ENCODE measurements at regions not wholly inside any gene's neighbourhood (a gene's known extent, or its start where the extent isn't known, plus 50 kb on each side); places are given as distances from the start of the nearest gene placed in this dataset.

DNA sequence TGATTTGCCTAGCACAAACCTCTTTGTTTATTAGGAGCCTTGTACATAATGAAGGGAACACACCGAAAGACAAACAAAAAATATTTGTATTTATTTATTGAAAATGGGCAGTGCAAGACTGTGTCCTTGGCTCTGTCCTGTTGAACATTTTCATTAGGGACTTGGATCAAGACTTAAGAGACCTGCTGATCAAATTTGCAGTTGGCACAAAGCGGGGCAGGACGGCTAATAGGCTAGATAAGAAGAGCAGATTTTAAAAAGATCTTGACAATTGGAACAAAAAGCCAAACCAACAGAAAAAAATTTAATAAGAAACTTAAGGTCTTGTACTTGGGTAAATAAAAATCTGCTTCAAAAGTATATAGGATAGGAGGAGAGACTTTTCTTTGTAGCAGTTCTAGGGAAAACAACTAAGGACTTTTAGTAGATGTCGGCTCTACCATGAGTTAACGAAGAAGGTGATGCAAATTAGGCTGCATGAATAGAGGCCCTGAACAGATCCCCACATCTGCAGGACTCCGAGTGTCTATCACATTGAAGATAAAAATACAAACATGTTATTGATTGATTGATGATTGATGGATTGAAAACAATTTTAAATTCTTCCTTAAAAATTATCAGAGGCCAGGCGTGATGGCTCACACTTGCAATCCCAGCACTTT lies 124.1 kb upstream of the SPACA1 start:
- H3K36me3 ChIP-seq (ENCODE audit: control insufficient read depth, insufficient read depth, low read length): no peaks in the 10 kb centered on the region
- H3K9me3 ChIP-seq (ENCODE audit: control insufficient read depth, low read length): no peaks in the 10 kb centered on the region
- H3K4me1 ChIP-seq (ENCODE audit: control insufficient read depth, insufficient read depth, low read length, poor library complexity, severe bottlenecking): no peaks in the 10 kb centered on the region
- no peak overlapping the region for H3K27ac ChIP-seq (ENCODE audit: insufficient read depth, low read length, poor library complexity, severe bottlenecking)
- H3K4me3 ChIP-seq (ENCODE audit: insufficient read depth, low read depth, low read length, poor library complexity, severe bottlenecking): no peak overlapping the region
- H3K27me3 ChIP-seq (replicated peaks; ENCODE audit: control insufficient read depth, insufficient read depth, low read length, poor library complexity, severe bottlenecking): no peaks in the 10 kb centered on the region
- DNase-seq: no peak

DNA sequence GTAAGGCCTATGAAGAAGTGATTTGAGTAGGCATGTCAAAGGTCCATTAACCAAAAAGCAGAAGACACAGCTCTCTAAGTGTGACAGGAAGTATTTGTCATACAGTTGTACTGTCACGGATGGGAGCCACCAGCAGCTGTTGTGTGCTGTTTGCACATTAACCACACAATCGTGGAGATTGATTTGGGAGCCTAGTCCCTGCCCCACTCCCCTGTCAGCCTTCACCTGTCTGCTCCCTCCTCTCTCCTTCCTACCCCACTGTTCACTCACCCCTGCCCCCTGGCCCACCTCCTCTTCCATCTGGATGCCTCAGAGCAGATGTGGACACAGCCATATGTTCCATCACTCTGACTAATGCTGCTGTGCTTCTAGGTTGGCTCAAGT lies 124.7 kb upstream of the SPACA1 start:
- Histone ChIP-seq H3K27me3 (replicated peaks; ENCODE audit: control insufficient read depth, insufficient read depth, low read length, poor library complexity, severe bottlenecking) (no peaks in the 10 kb centered on the region), H3K36me3 (ENCODE audit: control insufficient read depth, insufficient read depth, low read length) (no peaks in the 10 kb centered on the region), H3K27ac (ENCODE audit: insufficient read depth, low read length, poor library complexity, severe bottlenecking) (no peak overlapping the region), H3K9me3 (ENCODE audit: control insufficient read depth, low read length) (no peaks in the 10 kb centered on the region), H3K4me3 (ENCODE audit: insufficient read depth, low read depth, low read length, poor library complexity, severe bottlenecking) (no peak overlapping the region), H3K4me1 (ENCODE audit: control insufficient read depth, insufficient read depth, low read length, poor library complexity, severe bottlenecking) (no peaks in the 10 kb centered on the region)
- no peak for DNase-seq

DNA sequence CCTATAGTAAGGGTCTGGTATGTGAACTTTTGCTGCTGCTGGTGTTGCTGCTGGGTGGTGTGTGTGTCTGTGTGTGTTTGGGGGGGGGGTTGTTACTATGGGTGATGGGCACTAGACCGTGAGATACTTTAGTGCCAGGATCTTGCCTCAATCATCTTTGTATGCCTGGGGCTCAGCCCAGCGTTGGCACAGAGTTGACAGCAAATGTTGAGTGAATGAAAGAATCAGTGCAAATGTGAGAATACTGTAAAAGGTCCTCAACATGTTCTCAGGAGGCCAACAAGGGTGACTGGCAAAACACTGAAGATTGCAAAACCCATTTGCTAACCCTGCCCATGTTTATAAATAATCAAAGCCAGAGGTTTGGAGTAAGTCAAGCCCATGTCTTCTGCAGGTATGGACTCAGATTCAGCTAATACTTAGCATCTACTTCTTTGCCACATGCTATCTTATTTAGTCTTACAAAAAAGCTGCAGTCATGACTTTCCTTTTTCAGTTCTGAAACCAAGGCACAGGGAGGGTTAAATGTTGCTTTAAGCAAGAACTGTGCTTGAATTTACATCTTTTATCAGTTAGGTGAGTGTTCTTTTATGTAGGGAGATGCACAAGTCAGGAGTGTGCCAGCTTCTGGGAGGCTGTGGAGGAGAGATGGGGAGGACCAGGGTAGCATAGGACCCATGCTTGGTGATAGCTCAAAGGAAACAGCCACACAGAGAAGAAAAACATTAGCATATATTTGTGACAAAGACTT lies 125.3 kb upstream of the SPACA1 start:
- Histone ChIP-seq H3K9me3 (ENCODE audit: control insufficient read depth, low read length) (no peaks in the 10 kb centered on the region), H3K27me3 (replicated peaks; ENCODE audit: control insufficient read depth, insufficient read depth, low read length, poor library complexity, severe bottlenecking) (no peaks in the 10 kb centered on the region), H3K4me3 (ENCODE audit: insufficient read depth, low read depth, low read length, poor library complexity, severe bottlenecking) (no peak overlapping the region), H3K36me3 (ENCODE audit: control insufficient read depth, insufficient read depth, low read length) (no peaks in the 10 kb centered on the region), H3K27ac (ENCODE audit: insufficient read depth, low read length, poor library complexity, severe bottlenecking) (no peak overlapping the region), H3K4me1 (ENCODE audit: control insufficient read depth, insufficient read depth, low read length, poor library complexity, severe bottlenecking) (no peaks in the 10 kb centered on the region)
- DNase-seq: no peak

DNA sequence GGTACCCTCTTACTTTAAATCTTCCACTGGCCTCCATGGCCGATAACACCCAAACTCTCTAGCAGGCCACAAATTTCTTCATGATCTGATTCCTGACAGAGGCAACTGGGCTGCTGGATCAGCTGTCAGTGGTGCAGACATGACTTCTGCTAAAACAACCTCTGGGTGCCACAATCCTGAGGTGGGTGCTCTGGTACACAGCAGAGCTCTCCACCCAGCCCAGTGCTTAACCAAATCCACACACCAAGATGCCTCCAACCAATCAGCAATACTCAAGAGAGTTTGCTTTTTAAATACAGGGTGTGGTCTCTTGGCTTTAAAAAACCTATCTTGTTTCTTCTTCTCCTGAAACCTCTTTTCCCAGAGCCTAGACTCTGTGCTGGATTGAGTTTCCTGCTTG lies 126.6 kb upstream of the SPACA1 start:
- Histone ChIP-seq H3K4me1 (ENCODE audit: control insufficient read depth, insufficient read depth, low read length, poor library complexity, severe bottlenecking) (no peaks in the 10 kb centered on the region), H3K4me3 (ENCODE audit: insufficient read depth, low read depth, low read length, poor library complexity, severe bottlenecking) (no peak overlapping the region), H3K9me3 (ENCODE audit: control insufficient read depth, low read length) (no peaks in the 10 kb centered on the region), H3K27ac (ENCODE audit: insufficient read depth, low read length, poor library complexity, severe bottlenecking) (no peak overlapping the region), H3K27me3 (replicated peaks; ENCODE audit: control insufficient read depth, insufficient read depth, low read length, poor library complexity, severe bottlenecking) (no peaks in the 10 kb centered on the region), H3K36me3 (ENCODE audit: control insufficient read depth, insufficient read depth, low read length) (no peaks in the 10 kb centered on the region)
- no peak for DNase-seq

DNA sequence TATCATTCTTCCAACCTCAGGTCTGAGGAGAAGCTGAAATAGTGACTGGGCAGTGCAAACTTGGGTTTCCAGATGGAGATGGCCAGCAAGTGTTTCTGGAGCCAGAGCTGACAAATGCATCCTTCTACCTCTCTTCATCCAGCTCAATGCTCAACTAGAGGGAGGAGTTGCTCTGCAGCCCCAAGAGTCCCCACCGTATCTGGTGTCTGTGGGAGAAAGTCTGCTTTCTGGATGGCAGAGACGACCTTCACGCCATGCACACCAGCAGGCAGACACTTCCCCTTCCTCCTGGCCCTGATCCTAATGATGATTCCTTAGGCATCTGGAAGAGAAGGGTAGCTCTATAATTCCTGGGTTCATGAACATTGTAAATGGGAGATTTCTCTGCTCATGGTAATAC lies 127.4 kb upstream of the SPACA1 start:
- Histone ChIP-seq H3K36me3 (ENCODE audit: control insufficient read depth, insufficient read depth, low read length) (no peaks in the 10 kb centered on the region), H3K4me3 (ENCODE audit: insufficient read depth, low read depth, low read length, poor library complexity, severe bottlenecking) (no peak overlapping the region), H3K27me3 (replicated peaks; ENCODE audit: control insufficient read depth, insufficient read depth, low read length, poor library complexity, severe bottlenecking) (no peaks in the 10 kb centered on the region), H3K4me1 (ENCODE audit: control insufficient read depth, insufficient read depth, low read length, poor library complexity, severe bottlenecking) (no peaks in the 10 kb centered on the region), H3K27ac (ENCODE audit: insufficient read depth, low read length, poor library complexity, severe bottlenecking) (no peak overlapping the region), H3K9me3 (ENCODE audit: control insufficient read depth, low read length) (no peaks in the 10 kb centered on the region)
- DNase-seq: no peak

DNA sequence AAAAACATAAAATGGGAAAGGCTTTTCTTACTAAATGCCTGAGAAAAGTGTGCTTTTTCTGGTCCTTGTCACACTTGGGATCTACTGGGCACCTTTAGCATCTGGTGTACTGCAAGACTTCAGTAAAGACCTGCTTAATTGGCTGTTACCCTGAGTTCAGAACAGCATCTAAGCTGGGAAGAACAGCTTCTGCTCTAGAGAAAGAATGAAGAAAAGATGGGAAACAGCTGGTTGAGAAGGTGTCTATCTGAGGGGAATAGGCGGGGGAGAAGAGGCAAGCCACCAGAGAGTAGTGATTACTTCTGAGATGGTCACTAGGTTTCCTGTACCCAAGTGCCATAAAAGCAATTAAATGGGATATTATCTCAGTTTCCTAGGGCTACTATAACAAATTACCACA lies 128.2 kb upstream of the SPACA1 start:
- no peaks in the 10 kb centered on the region for H3K27me3 ChIP-seq (replicated peaks; ENCODE audit: control insufficient read depth, insufficient read depth, low read length, poor library complexity, severe bottlenecking)
- H3K4me1 ChIP-seq (ENCODE audit: control insufficient read depth, insufficient read depth, low read length, poor library complexity, severe bottlenecking): no peaks in the 10 kb centered on the region
- no peaks in the 10 kb centered on the region for H3K9me3 ChIP-seq (ENCODE audit: control insufficient read depth, low read length)
- H3K36me3 ChIP-seq (ENCODE audit: control insufficient read depth, insufficient read depth, low read length): no peaks in the 10 kb centered on the region
- DNase-seq: no peak
- no peak overlapping the region for H3K27ac ChIP-seq (ENCODE audit: insufficient read depth, low read length, poor library complexity, severe bottlenecking)
- H3K4me3 ChIP-seq (ENCODE audit: insufficient read depth, low read depth, low read length, poor library complexity, severe bottlenecking): no peak overlapping the region

DNA sequence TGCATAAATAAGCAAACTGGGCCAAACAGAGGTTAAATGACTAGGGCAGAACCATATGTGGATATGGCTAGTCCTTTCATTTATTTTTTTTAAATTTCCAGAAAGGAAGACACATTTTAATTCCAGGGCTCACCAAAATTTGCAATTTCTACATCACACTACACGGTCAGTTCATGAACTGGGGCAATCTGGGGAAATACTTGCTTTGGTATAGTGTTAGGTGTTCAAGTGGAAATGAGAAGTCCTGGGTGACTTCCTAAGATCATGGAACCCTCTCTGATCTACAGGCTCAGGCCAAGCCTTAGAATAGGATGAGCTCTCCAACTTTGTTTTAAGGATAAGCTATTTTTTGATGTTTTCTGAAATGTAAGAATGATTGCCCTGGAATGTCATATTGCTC lies 128.6 kb upstream of the SPACA1 start:
- no peak for DNase-seq
- Histone ChIP-seq H3K36me3 (ENCODE audit: control insufficient read depth, insufficient read depth, low read length) (no peaks in the 10 kb centered on the region), H3K4me3 (ENCODE audit: insufficient read depth, low read depth, low read length, poor library complexity, severe bottlenecking) (no peak overlapping the region), H3K27ac (ENCODE audit: insufficient read depth, low read length, poor library complexity, severe bottlenecking) (no peak overlapping the region), H3K4me1 (ENCODE audit: control insufficient read depth, insufficient read depth, low read length, poor library complexity, severe bottlenecking) (no peaks in the 10 kb centered on the region), H3K9me3 (ENCODE audit: control insufficient read depth, low read length) (no peaks in the 10 kb centered on the region), H3K27me3 (replicated peaks; ENCODE audit: control insufficient read depth, insufficient read depth, low read length, poor library complexity, severe bottlenecking) (no peaks in the 10 kb centered on the region)

DNA sequence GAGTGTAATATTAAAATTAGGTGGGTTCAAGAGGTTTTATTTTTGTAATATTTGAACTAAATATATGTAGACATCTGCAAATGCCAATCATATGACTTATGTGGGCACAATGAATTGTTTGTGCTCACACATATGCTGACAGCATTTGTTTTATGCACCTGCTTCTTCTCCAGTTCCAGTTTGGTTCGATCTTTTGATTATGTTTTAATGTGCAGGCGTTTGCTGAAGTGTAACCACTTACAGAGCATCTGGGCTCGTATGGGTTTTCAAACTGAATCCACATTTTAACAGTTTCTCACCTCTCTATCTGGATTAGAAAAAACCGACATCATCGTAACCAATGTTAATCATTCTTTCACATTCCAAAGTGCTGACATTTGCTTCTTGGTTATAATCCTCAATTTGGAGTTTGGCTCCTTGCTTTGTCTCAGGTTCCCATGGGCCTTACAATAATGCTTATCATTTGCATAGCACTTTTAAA lies 129.1 kb upstream of the SPACA1 start:
- Histone ChIP-seq H3K36me3 (ENCODE audit: control insufficient read depth, insufficient read depth, low read length) (no peaks in the 10 kb centered on the region), H3K27me3 (replicated peaks; ENCODE audit: control insufficient read depth, insufficient read depth, low read length, poor library complexity, severe bottlenecking) (no peaks in the 10 kb centered on the region), H3K4me3 (ENCODE audit: insufficient read depth, low read depth, low read length, poor library complexity, severe bottlenecking) (no peak overlapping the region), H3K9me3 (ENCODE audit: control insufficient read depth, low read length) (no peaks in the 10 kb centered on the region), H3K27ac (ENCODE audit: insufficient read depth, low read length, poor library complexity, severe bottlenecking) (no peak overlapping the region), H3K4me1 (ENCODE audit: control insufficient read depth, insufficient read depth, low read length, poor library complexity, severe bottlenecking) (no peaks in the 10 kb centered on the region)
- DNase-seq: no peak

DNA sequence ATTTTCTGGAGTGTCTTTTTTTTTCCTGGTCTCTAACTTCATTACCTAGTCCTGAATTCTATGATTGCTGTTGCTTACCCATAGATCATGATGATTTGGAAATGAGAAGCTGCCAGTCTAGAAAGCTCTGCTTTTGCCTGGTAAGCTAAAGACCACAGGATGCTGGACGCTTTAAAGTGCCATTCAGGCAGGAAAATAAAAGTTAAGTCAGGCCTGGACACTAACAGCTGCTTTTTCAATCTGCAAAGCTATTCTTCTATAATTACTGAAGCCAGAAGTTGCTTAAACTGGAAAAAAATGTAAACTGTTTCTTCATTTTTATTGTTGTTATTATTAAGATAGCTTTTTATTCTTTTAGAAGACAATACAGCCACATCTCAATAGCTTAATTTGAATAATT lies 129.8 kb upstream of the SPACA1 start:
- Histone ChIP-seq H3K27ac (ENCODE audit: insufficient read depth, low read length, poor library complexity, severe bottlenecking) (no peak overlapping the region), H3K9me3 (ENCODE audit: control insufficient read depth, low read length) (no peaks in the 10 kb centered on the region), H3K36me3 (ENCODE audit: control insufficient read depth, insufficient read depth, low read length) (no peaks in the 10 kb centered on the region), H3K4me1 (ENCODE audit: control insufficient read depth, insufficient read depth, low read length, poor library complexity, severe bottlenecking) (no peaks in the 10 kb centered on the region), H3K27me3 (replicated peaks; ENCODE audit: control insufficient read depth, insufficient read depth, low read length, poor library complexity, severe bottlenecking) (no peaks in the 10 kb centered on the region), H3K4me3 (ENCODE audit: insufficient read depth, low read depth, low read length, poor library complexity, severe bottlenecking) (no peak overlapping the region)
- no peak for DNase-seq

DNA sequence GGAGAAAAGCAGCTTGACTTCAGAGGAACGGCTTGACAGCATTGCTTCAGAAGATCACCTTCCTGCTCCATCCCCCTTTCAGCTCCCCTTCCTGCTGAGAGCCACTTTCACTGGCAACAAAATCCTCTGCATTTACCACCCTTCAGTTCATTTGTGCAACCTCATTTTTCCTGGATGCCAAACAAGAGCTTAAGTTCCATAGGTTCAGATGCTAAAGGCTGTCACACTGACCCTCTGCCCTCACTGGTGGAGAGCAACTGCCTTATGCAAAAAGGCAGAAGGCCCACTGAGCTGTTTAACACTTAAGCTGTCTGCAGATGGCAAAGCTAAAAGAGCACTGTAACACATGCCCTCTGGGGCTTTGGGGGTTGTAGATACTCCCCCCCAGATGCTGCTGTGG lies 131.2 kb upstream of the SPACA1 start:
- H3K4me1 ChIP-seq (ENCODE audit: control insufficient read depth, insufficient read depth, low read length, poor library complexity, severe bottlenecking): no peaks in the 10 kb centered on the region
- H3K36me3 ChIP-seq (ENCODE audit: control insufficient read depth, insufficient read depth, low read length): no peaks in the 10 kb centered on the region
- no peak for DNase-seq
- no peak overlapping the region for H3K4me3 ChIP-seq (ENCODE audit: insufficient read depth, low read depth, low read length, poor library complexity, severe bottlenecking)
- no peaks in the 10 kb centered on the region for H3K27me3 ChIP-seq (replicated peaks; ENCODE audit: control insufficient read depth, insufficient read depth, low read length, poor library complexity, severe bottlenecking)
- no peak overlapping the region for H3K27ac ChIP-seq (ENCODE audit: insufficient read depth, low read length, poor library complexity, severe bottlenecking)
- H3K9me3 ChIP-seq (ENCODE audit: control insufficient read depth, low read length): no peaks in the 10 kb centered on the region
